Esophagus muscularis mucosa (tissue), 4 donors: ENCODE measurements at regions not wholly inside any gene's neighbourhood (a gene's known extent, or its start where the extent isn't known, plus 50 kb on each side); places are given as distances from the start of the nearest gene placed in this dataset.

Source experiments
- DNase-seq: peaks from one replicate; pipeline ENCODE4 v3.0.0-alpha.2; 2017; ENCODE audit errors: extremely low spot score
- H3K27ac ChIP-seq, 4 donors: fragments of 200-600 bp; sonication (generic); replicated peaks in 1 of 4; 1 replicate in 3 of 4; 2 replicates in 1 of 4; pipeline ENCODE4 v1.5.1; 2016 to 2019; ENCODE audit warnings: mild to moderate bottlenecking in 1 of 4
- H3K27me3 ChIP-seq, 4 donors: fragments of 200-600 bp; sonication (generic); one replicate each; pipeline versions ENCODE4 v1.5.1 to v1.6.0; 2016 to 2019
- H3K36me3 ChIP-seq, 4 donors: fragments of 200-600 bp; sonication (generic); one replicate each; pipeline ENCODE4 v1.5.1; 2016 to 2019
- H3K4me1 ChIP-seq, 4 donors: fragments of 200-600 bp; sonication (generic); one replicate each; pipeline ENCODE4 v1.5.1; 2016 to 2019
- H3K4me3 ChIP-seq, 4 donors: fragments of 200-600 bp; sonication (generic); 1 replicate in 2 of 4; 2 replicates in 2 of 4; pipeline ENCODE4 v1.5.1; 2016 to 2019; ENCODE audit warnings: mild to moderate bottlenecking in 4 of 4, moderate library complexity in 1 of 4
- H3K9me3 ChIP-seq, 4 donors: fragments of 200-600 bp; sonication (generic); 1 replicate in 3 of 4; 2 replicates in 1 of 4; pipeline ENCODE4 v1.5.1; 2016 to 2019
- CTCF ChIP-seq, 3 experiments: fragments of 200-600 bp in 2 of 3; fragments of 450-650 bp in 1 of 3; sonication (generic) in 2 of 3; IDR thresholded peaks; one replicate each; pipeline ENCODE4 v1.5.1; 2017 to 2019; ENCODE audit warnings: antibody characterized with exemption in 3 of 3, mild to moderate bottlenecking in 2 of 3, moderate library complexity in 1 of 3
- EP300 ChIP-seq: sonication (generic); formaldehyde crosslinking; IDR thresholded peaks from one replicate; pipeline ENCODE4 v1.6.1; 2017; ENCODE audit warnings: antibody characterized with exemption
- POLR2A ChIP-seq: fragments of 450-650 bp; IDR thresholded peaks from one replicate; pipeline ENCODE4 v1.6.1; 2017; ENCODE audit warnings: antibody characterized with exemption, moderate library complexity, mild to moderate bottlenecking, low read depth
- POLR2AphosphoS5 ChIP-seq, 2 donors: sonication (generic); formaldehyde crosslinking; IDR thresholded peaks; one replicate each; pipeline ENCODE4 v1.6.1; 2017; ENCODE audit warnings: antibody characterized with exemption in 2 of 2
- WGBS: methylation state at CpG from one replicate; pipeline ENCODE4 v1.1.5; 2018; 5-methylcytosine and 5-hydroxymethylcytosine counted together
- intact Hi-C: fragments of 100-400 bp; cut with DNase I; formaldehyde crosslinking; loops from one replicate; pipeline ENCODE4 v1.15.1; 2023

DNA sequence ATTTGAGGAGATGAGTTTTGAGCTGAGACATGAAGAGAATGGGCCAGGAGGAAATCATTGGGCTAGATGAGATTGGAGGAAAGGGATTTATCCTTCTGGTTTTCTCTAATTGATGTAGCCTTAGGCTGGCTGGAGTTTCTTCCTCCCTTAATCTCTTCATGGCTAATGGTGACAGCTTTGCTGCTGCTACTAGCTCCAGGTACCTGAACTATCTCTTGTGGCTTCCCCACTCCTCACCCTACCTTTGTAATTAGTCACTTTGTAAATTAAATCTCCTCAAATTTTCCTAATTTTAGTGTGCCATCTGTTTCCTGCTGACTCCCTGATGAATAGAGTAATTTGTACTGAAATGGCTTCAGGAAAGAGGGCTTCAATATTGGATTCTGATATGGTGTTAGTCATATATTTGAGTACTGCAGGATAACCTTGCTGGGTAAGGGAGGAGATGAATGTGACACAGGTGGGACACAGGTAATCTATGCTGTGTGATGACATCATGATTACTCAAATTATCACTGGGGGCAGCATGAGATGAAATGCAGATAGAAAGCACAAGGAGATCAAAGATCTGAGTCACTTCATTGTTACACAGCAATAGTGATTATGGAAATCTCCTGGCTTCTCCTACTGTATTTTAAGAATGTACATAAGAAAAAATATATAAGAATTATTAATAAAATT lies 1134.1 kb upstream of the DDX18 start:
- no peak for DNase-seq
- no peak overlapping the region for H3K27ac ChIP-seq
- H3K9me3 ChIP-seq, result no peaks in the 10 kb centered on the region
- no peaks in the 10 kb centered on the region for H3K36me3 ChIP-seq
- no peaks in the 10 kb centered on the region for H3K4me1 ChIP-seq
- intact Hi-C loops, result no loop called here
- H3K4me3 ChIP-seq, result no peak overlapping the region
- no peaks in the 10 kb centered on the region for H3K27me3 ChIP-seq
- TF ChIP-seq EP300 (no peak), POLR2A (no peak), CTCF (IDR thresholded peaks at IDR 0.05) (no peak), POLR2AphosphoS5 (IDR thresholded peaks at IDR 0.05) (no peak)

DNA sequence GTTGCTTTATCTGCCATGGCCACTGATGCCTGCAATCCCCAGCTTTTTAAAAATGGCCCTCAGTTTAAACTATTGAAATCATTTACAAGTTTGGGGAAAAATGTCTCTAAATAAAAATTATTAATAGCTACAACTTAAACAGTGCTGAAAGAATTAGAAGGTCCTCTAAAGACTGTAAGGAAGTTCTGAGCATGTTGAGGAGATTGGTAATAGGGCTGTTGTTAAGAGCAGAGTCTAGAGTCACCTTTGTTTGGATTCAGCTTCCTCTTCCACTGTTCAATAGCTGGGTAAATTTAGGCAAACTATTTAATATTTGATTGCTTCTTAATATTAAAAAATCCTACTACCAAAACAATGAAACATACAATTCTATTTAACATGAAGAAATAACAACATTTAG lies 1127.1 kb upstream of the DDX18 start:
- TF ChIP-seq POLR2AphosphoS5 (IDR thresholded peaks at IDR 0.05), result no peak
- TF ChIP-seq EP300, result no peak
- TF ChIP-seq CTCF (IDR thresholded peaks at IDR 0.05), result no peak
- TF ChIP-seq POLR2A, result no peak
- intact Hi-C loops, result no loop called here
- Histone ChIP-seq H3K27me3 (no peaks in the 10 kb centered on the region), H3K4me1 (no peaks in the 10 kb centered on the region), H3K4me3 (no peak overlapping the region), H3K36me3 (no peaks in the 10 kb centered on the region), H3K9me3 (no peaks in the 10 kb centered on the region), H3K27ac (no peak overlapping the region)
- no peak for DNase-seq

- WGBS, result 60% methylated on average over 2 of the region's 2 CpGs
- H3K36me3 ChIP-seq, result no peaks in the 10 kb centered on the region
- no peak overlapping the region for H3K27ac ChIP-seq
- no peak for DNase-seq
- no peaks in the 10 kb centered on the region for H3K27me3 ChIP-seq
- H3K4me3 ChIP-seq, result no peak overlapping the region
- H3K4me1 ChIP-seq, result no peaks in the 10 kb centered on the region
- intact Hi-C loops, result no loop called here
- H3K9me3 ChIP-seq, result no peaks in the 10 kb centered on the region
- TF ChIP-seq CTCF (IDR thresholded peaks at IDR 0.05), result no peak
- TF ChIP-seq POLR2A, result no peak
- no peak for TF ChIP-seq POLR2AphosphoS5 (IDR thresholded peaks at IDR 0.05)
- TF ChIP-seq EP300, result no peak
Measured at GRCh38 chr2:116692988-116693387, 1121.5 kb upstream of the DDX18 start.

GRCh38 chr2:116696223-116696622 lies 1118.3 kb upstream of the DDX18 start:
- H3K27ac ChIP-seq, result no peak overlapping the region
- no peak overlapping the region for H3K4me3 ChIP-seq
- TF ChIP-seq POLR2AphosphoS5 (IDR thresholded peaks at IDR 0.05) (no peak), CTCF (IDR thresholded peaks at IDR 0.05) (no peak), EP300 (no peak), POLR2A (no peak)
- H3K36me3 ChIP-seq, result no peaks in the 10 kb centered on the region
- DNase-seq, result no peak
- H3K27me3 ChIP-seq, result no peaks in the 10 kb centered on the region
- H3K4me1 ChIP-seq, result no peaks in the 10 kb centered on the region
- WGBS, result 82% methylated on average over 4 of the region's 4 CpGs
- H3K9me3 ChIP-seq, result no peaks in the 10 kb centered on the region
- intact Hi-C loops, result no loop called here

- Histone ChIP-seq H3K27me3 (no peaks in the 10 kb centered on the region), H3K27ac (no peak overlapping the region), H3K4me3 (no peak overlapping the region), H3K4me1 (no peaks in the 10 kb centered on the region), H3K36me3 (no peaks in the 10 kb centered on the region), H3K9me3 (no peaks in the 10 kb centered on the region)
- intact Hi-C loops, result no loop called here
- DNase-seq, result no peak
- TF ChIP-seq POLR2AphosphoS5 (IDR thresholded peaks at IDR 0.05) (no peak), POLR2A (no peak), EP300 (no peak), CTCF (IDR thresholded peaks at IDR 0.05) (no peak)
Measured at GRCh38 chr2:116696903-116697302, 1117.6 kb upstream of the DDX18 start.
